K562 (cell line): ENCODE measurements at regions not wholly inside any gene's neighbourhood (a gene's known extent, or its start where the extent isn't known, plus 50 kb on each side); places are given as distances from the start of the nearest gene placed in this dataset.

Experiments used
- ATAC-seq: fragments of 200-7000 bp; cut with Tn5 transposase; 3 replicates; pipeline ENCODE4 v1.9.1; 2020; ENCODE audit warnings: moderate library complexity
- BruUV-seq: library from RNA; stranded (reverse); fragments of 400-500 nt; replicated peaks from 2 replicates; lab custom pipeline; 2021; lab: Mats Ljungman, UMichigan
- CTCF ChIA-PET: fragments of 300-600 bp; formaldehyde crosslinking; extraction: SDS; loops from one replicate; lab custom pipeline; 2021; ENCODE audit warnings: low intra/inter-chr PET ratio; lab: Yijun Ruan, JAX
- POLR2A ChIA-PET: fragments of 300-600, 350-650 bp; sonication (Branson Sonifier 250); formaldehyde crosslinking; extraction: SDS; loops from one replicate; lab custom pipeline; 2021; ENCODE audit warnings: antibody characterized with exemption, inconsistent platforms; lab: Yijun Ruan, JAX
- DNase-seq, 4 experiments: peaks; one replicate each; pipeline versions ENCODE4 v3.0.0 to v3.0.0-alpha.2; 2011 to 2018; ENCODE audit warnings: low spot score in 3 of 4, mixed read lengths in 3 of 4; ENCODE audit errors: extremely low read depth in 1 of 4
- FAIRE-seq: peaks from 2 replicates; lab custom pipeline; 2011; peaks lifted over from hg19 to GRCh38; lab: Jason Lieb, UNC
- H2AFZ ChIP-seq: 2 replicates; pipeline ENCODE4 v1.6.0; 2011; ENCODE audit warnings: low read depth, low read length, control low read depth, inconsistent platforms
- H3K27ac ChIP-seq: fragments of 200-600 bp; 3 replicates; pipeline ENCODE4 v1.8.0; 2011; ENCODE audit warnings: low read depth, mild to moderate bottlenecking, control low read depth, inconsistent platforms, low read length, moderate library complexity, mixed read lengths; ENCODE audit errors: extremely low read depth
- H3K27me3 ChIP-seq, 2 experiments: fragments of 300-600 bp in 1 of 2; 2 replicates in 1 of 2; 3 replicates in 1 of 2; pipeline versions ENCODE4 v1.6.0 to v1.8.0; 2011; ENCODE audit warnings: inconsistent platforms in 2 of 2, low read length in 2 of 2, mild to moderate bottlenecking in 1 of 2, mixed read lengths in 1 of 2, moderate library complexity in 1 of 2; ENCODE audit not compliant: control insufficient read depth in 2 of 2, insufficient read depth in 2 of 2
- H3K36me3 ChIP-seq: fragments of 300-600 bp; 3 replicates; pipeline ENCODE4 v1.8.0; 2011; ENCODE audit warnings: mild to moderate bottlenecking, low read length, inconsistent platforms; ENCODE audit not compliant: control insufficient read depth, insufficient read depth
- H3K4me1 ChIP-seq, 2 experiments: fragments of 200-600 bp in 1 of 2; replicated peaks in 1 of 2; 2 replicates in 1 of 2; 3 replicates in 1 of 2; pipeline versions ENCODE4 v1.5.1 to v1.8.0; 2011; ENCODE audit warnings: inconsistent platforms in 2 of 2, low read length in 2 of 2, mild to moderate bottlenecking in 1 of 2, mixed read lengths in 1 of 2, moderate library complexity in 1 of 2; ENCODE audit not compliant: control insufficient read depth in 2 of 2, insufficient read depth in 2 of 2
- H3K4me2 ChIP-seq: 2 replicates; pipeline ENCODE4 v1.6.1; 2011; ENCODE audit warnings: low read length, control low read depth, inconsistent platforms, mixed read lengths; ENCODE audit not compliant: insufficient read depth
- H3K4me3 ChIP-seq: fragments of 200-600 bp; sonication (generic), shearing (Covaris generic); 2 replicates; pipeline ENCODE4 v1.5.1; 2016; ENCODE audit warnings: control low read depth, inconsistent platforms
- H3K79me2 ChIP-seq: fragments of 200-600 bp; 3 replicates; pipeline ENCODE4 v1.8.0; 2011; ENCODE audit warnings: low read length, inconsistent platforms; ENCODE audit not compliant: control insufficient read depth, insufficient read depth
- H3K9ac ChIP-seq, 2 experiments: 2 replicates each; pipeline versions ENCODE4 v1.6.0 to v1.6.1; 2011; ENCODE audit warnings: low read depth in 2 of 2, low read length in 2 of 2, control low read depth in 1 of 2, inconsistent platforms in 1 of 2, mild to moderate bottlenecking in 1 of 2, mixed read lengths in 1 of 2; ENCODE audit not compliant: insufficient read depth in 1 of 2
- H3K9me1 ChIP-seq: one replicate; pipeline ENCODE4 v1.6.0; 2011; ENCODE audit warnings: inconsistent platforms, mild to moderate bottlenecking, low read length, moderate library complexity; ENCODE audit not compliant: control insufficient read depth, insufficient read depth
- H3K9me3 ChIP-seq: replicated peaks from 2 replicates; pipeline ENCODE4 v1.5.1; 2011; ENCODE audit warnings: low read depth, low read length, inconsistent platforms; ENCODE audit not compliant: control insufficient read depth, insufficient read depth
- H4K20me1 ChIP-seq: replicated peaks from 2 replicates; pipeline ENCODE4 v1.6.1; 2011; ENCODE audit warnings: low read length, inconsistent platforms, mixed read lengths; ENCODE audit not compliant: control insufficient read depth, insufficient read depth
- ADNP ChIP-seq: fragments of 200-800 bp; sonication (Bioruptor generic); IDR thresholded peaks from 2 replicates; pipeline ENCODE4 v1.6.1; 2016; ENCODE audit warnings: missing genetic modification characterization, missing compliant biosample characterization
- CREB5 ChIP-seq: fragments of 250-450 bp; sonication (Bioruptor Pico); IDR thresholded peaks from 2 replicates; pipeline ENCODE4 v1.5.0; 2020; ENCODE audit warnings: mild to moderate bottlenecking
- HLTF ChIP-seq: fragments of 450-650 bp; IDR thresholded peaks from 2 replicates; pipeline ENCODE4 v1.6.1; 2016
- MIER1 ChIP-seq: fragments of 450-650 bp; IDR thresholded peaks from 2 replicates; pipeline ENCODE4 v1.6.1; 2016; ENCODE audit warnings: antibody characterized with exemption, mild to moderate bottlenecking, low read depth
- PKNOX1 ChIP-seq: fragments of 450-650 bp; IDR thresholded peaks from 2 replicates; pipeline ENCODE4 v1.6.1; 2016
- TRIM24 ChIP-seq, 2 experiments: fragments of 450-650 bp; IDR thresholded peaks; 2 replicates each; pipeline ENCODE4 v1.6.1; 2016
- XRCC4 ChIP-seq: IDR thresholded peaks from one replicate; pipeline ENCODE4 v1.6.1; 2011; ENCODE audit not compliant: insufficient read depth, insufficient read length; ENCODE audit errors: extremely low read depth
- ZNF197 ChIP-seq: fragments of 200-800 bp; sonication (Bioruptor generic); IDR thresholded peaks from 2 replicates; pipeline ENCODE4 v1.6.1; 2016; ENCODE audit warnings: low read depth, missing genetic modification characterization, missing compliant biosample characterization
- ZNF655 ChIP-seq: fragments of 250-450 bp; sonication (Bioruptor Pico); IDR thresholded peaks from 2 replicates; pipeline ENCODE4 v1.5.0; 2021
- WGBS: fragments of 100-300 bp; shearing (Covaris generic); methylation state at CpG from one replicate; pipeline ENCODE4 v1.1.6; 2016; ENCODE audit warnings: low coverage, mixed read lengths; ENCODE audit not compliant: insufficient coverage; ENCODE audit errors: missing lambda C conversion rate; 5-methylcytosine and 5-hydroxymethylcytosine counted together
- in situ Hi-C: fragments of 300-500 bp; cut with MboI; formaldehyde crosslinking; loops from 4 replicates; pipeline ENCODE4 v1.15.0; 2018; ENCODE audit warnings: inconsistent platforms, mixed read lengths
- intact Hi-C: fragments of 100-400 bp; cut with micrococcal nuclease; formaldehyde crosslinking; loops from 2 replicates; pipeline ENCODE4 v1.14.2; 2022

GRCh38 chr1:55634516-55634915 lies 419.4 kb upstream of the USP24 start:
- H2AFZ ChIP-seq: no peak overlapping the region
- no peaks in the 10 kb centered on the region for H3K36me3 ChIP-seq
- H3K4me2 ChIP-seq: no peak overlapping the region
- H3K9ac ChIP-seq: no peak overlapping the region
- H3K9me3 ChIP-seq: no peaks in the 10 kb centered on the region
- DNase-seq (no peak), FAIRE-seq (no peak), ATAC-seq (no peak)
- intact Hi-C loops (no loop called here), in situ Hi-C loops (no loop called here)
- H3K79me2 ChIP-seq: no peaks in the 10 kb centered on the region
- no peak overlapping the region for H3K27ac ChIP-seq
- POLR2A ChIA-PET: no interaction called here
- H3K4me1 ChIP-seq: no peaks in the 10 kb centered on the region
- no peak overlapping the region for H3K4me3 ChIP-seq
- no peak for TF ChIP-seq MIER1
- no peak for TF ChIP-seq ZNF197
- no peak for TF ChIP-seq TRIM24 (IDR thresholded peaks at IDR 0.05)
- no peak for TF ChIP-seq ZNF655 (CRISPR knock-in tag)
- no peak for TF ChIP-seq HLTF
- TF ChIP-seq PKNOX1: no peak
- TF ChIP-seq XRCC4: no peak
- TF ChIP-seq ADNP (tag): no peak
- no peak for TF ChIP-seq CREB5
- no peaks in the 10 kb centered on the region for H4K20me1 ChIP-seq
- CTCF ChIA-PET: no interaction called here
- no peaks in the 10 kb centered on the region for H3K9me1 ChIP-seq
- no peaks in the 10 kb centered on the region for H3K27me3 ChIP-seq
- WGBS: 0% methylated on average over 1 of the region's 1 CpG
- no TSS peak for BruUV-seq
